Kidney tubule cell (primary cell): ENCODE measurements at regions not wholly inside any gene's neighbourhood (a gene's known extent, or its start where the extent isn't known, plus 50 kb on each side); places are given as distances from the start of the nearest gene placed in this dataset.
"Not testable (repeated sequence)": the region's sequence is repeated elsewhere in the genome, so short reads cannot be mapped to it uniquely, and the experiment has no call there.

Experiments
- DNase-seq: peaks from one replicate; pipeline ENCODE4 v3.0.0-alpha.2; 2018; ENCODE audit warnings: low spot score

- no peak for DNase-seq
Measured at GRCh38 chr3:118772036-118772435, 262.6 kb downstream of the IGSF11 start.

GRCh38 chr3:118772547-118773011 is 262.1 kb downstream of the IGSF11 start:
- DNase-seq = no peak

DNA sequence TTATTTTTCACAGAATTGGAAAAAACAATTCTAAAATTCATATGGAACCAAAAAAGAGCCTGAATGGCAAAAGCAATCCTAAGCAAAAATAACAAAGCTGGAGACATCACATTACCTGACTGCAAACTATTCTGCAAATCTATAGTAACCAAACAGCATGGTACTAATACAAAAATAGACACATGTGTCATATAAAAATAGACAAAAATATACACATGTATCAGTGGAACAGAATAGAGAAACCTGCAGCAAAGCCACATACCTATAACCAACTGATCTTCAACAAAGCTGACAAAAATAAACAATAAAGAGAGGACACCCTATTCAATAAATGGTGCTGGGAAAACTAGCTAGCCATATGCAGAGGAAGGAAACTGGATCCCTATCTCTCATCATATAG is 259.6 kb downstream of the IGSF11 start:
- DNase-seq = no peak

DNA sequence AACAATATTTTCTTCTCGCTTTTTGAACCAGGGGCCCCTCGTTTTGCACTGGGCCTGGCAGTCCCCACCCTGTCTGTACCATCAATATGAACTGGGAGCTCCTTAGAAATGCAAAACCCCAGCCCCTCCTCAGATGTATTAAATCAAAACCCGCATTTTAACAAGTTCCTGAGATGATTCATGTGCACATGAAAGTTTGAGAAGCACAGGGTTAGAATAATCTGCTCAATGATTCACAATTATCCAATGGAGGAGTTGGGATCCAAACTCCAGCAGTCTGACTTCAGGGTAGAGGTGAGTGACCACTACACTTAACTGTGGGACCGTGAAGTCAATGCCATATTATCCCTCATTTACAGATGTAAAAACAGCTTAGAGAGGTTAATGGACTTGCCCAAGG is 256.4 kb downstream of the IGSF11 start:
- peak; percentile 13 for DNase-seq

DNA sequence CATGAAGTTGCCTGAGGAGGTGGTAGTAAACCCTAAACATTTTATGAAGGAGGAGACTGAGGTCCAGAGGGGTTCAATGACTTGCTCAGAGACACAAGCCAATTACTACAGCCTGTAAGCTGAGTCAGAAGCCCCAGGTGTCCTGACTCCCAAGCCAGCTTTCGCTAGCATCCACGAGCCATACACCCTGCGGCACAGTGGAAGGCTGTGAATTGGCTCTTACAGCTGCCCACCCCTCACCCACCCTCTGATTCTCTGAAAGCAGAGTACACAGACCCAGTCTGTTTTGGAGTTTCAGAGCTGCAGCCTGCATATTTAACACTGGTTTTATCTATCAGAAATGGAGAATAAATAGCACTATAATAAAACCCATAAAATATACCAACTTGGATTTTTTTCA is 253.4 kb downstream of the IGSF11 start:
- no peak for DNase-seq

- DNase-seq = peak; percentile 35
Measured at GRCh38 chr3:118781839-118782238, 252.8 kb downstream of the IGSF11 start.

DNA sequence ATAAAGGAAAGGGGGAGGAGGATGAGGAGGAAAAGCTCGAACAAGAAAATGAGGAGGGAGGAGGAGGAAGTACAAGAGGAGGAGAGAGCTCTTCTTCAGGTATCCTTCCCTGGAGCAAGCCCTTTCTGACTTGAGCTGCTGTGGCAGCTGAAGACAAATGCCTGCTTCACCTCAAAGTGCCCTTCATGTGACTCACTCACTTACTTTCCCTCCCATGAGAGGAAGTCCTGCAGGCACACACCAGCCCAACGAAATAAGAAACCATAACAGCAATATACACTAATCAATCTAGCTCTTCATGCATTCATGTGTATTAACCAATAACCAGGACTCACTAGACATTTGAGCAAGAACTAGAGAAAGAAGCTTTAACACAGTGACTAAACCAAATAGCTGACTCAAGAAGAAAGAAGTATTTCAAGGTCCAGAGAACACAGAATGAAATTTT is 251.9 kb downstream of the IGSF11 start:
- DNase-seq = peak; percentile 81

DNA sequence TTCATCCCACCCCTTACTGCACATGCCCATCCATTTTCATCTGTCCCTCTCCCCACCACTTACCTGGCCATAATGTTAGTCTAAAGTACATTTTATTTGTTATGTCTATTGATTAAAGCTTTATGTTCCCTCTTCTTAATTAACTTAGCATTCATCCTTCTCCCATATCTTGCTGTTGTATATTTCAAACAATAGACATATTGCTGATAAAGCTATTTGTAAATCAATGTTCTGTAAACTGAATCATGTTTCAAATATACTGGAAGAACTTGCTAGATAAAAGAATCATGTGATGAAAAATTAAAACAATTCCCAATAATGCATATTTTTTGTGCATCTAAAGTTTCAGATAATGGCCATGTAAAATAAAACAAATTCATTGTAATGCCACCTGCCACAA is 249.2 kb downstream of the IGSF11 start:
- DNase-seq = no peak

GRCh38 chr3:118791246-118791645 is 243.4 kb downstream of the IGSF11 start:
- no peak for DNase-seq

GRCh38 chr3:118792191-118792590 is 242.5 kb downstream of the IGSF11 start:
- DNase-seq = no peak

DNA sequence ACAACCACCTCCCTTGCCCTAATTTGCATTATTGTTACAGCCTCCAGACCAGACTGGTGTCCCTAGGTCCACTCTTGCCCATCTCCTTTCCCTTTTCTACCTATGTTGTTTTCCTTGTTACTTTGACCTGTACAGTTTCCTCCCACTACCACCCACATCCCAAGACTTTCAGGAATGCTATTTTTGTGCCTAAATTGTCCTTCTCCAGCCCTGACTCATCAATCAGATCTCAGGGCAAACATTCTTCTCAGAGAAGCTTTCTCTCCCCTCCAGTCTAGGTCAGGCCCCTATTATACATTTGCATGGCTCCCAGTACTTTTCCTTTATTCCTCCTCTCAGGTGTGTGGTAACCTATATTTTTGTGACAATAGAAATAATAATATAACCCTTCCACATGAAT is 241.5 kb downstream of the IGSF11 start:
- DNase-seq = no peak

- no peak for DNase-seq
Measured at GRCh38 chr3:118799303-118799702, 235.3 kb downstream of the IGSF11 start.

GRCh38 chr3:118801899-118802298 is 232.7 kb downstream of the IGSF11 start:
- DNase-seq = no peak

DNA sequence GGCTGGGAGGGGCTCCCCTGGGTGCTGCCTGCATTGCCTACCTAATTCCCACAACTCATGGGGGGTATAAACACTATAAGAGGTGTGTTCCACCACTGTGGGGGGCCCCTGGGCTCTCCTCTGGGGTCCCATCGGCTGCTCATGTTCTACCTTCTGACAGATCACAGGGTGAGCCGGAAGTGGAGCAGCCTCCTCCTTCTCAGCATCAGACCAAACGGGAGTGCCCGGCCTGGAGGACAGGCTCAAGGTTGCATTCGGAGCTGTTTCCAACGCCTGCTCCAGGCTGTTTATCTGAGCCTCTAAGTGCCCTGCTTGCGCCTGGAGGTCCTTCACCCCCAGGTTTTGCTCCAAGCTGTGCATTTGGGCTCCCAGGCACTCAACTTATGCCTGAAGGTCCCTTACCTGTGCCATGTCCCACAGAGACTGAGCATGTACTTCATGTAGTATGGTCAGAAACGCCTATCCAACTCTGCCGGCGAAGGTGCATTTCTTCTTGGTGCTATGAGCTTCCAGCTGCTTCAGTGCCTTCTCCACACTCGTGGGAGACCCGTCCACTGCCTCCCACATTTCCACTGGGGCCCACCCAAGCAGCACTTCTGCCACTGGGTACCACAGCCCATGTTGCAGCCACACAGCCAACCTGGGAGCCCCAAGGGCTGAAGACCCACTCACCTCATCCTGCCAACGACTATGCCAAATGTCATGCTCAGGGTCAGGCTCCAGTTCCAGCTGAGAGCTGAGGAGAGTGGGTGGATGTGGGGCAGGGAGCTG is 232.1 kb downstream of the IGSF11 start:
- no peak for DNase-seq

DNA sequence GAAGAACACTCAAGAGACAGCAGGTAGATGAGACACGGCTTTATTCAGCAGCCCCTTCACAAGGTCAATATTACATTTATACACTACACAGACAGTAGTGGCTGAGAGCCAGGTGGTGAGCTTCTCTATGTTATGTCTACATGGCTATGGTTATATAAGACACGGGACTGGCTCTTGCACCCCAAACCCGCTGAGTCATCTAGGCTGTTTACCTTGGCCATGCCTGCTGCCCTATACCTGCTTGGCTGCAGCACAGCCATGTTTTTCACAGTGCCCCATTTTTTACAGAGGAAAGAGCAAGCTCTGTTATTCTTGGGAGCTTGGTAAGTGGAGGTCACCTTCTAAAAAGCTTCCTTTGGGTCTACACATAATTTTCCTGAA is 231.6 kb downstream of the IGSF11 start:
- no peak for DNase-seq

DNA sequence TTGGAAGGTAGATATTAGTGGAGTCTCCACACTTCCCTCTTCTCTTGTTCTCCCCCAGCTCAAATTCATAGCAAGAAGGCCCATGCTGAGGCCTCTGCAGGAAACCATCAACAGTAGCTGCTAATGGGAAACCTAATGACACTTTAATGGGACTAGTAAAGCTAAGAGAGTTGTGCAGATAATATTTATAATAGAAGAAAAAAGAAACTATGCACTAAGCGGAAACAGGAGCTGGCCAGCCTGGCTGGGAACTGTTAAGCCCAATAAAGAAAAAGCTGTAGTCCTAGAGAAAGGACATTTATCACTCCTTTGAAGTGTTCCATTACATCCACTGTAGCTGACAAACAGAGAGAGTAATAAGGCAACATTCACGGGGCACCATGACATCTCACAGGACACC is 229.6 kb downstream of the IGSF11 start:
- DNase-seq = no peak

DNA sequence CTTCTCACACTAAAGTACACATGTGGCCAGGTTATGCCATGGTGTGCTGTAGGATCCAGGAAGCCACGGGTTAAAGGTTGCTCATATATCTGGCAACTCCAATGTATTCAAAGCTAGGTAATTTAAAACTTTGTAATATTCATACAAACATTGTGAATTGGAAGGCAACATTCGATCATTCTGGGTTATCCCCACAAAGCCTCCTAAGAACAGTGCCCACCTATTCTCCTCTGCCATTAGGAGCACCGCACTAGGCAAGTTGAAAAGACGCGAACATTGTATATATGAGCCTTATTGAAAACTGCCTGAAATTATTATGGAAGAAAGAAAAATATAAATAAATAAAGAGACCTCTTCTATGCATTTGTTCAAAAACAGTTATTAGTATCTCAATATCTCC is 228.2 kb downstream of the IGSF11 start:
- no peak for DNase-seq

GRCh38 chr3:118807349-118807748 is 227.3 kb downstream of the IGSF11 start:
- DNase-seq = not testable (repeated sequence)

DNA sequence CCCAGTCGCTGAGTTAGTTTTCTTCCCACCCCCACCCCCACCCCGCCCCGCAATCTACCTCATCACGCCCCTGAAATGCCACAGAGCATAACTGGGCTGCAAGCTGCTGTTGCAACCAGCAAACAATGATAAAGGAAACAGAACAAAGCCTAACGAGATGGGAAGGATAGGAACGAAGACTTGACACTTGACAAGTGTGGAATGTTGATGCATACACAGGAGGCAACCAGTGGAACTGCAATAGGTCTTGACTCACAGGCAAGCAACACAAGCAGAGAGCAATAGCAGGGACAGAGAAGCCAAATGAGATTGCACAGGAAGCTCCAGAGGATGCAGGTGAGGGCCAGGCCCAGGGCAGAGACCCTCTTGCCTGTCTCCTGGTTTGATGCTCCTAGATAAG is 225.9 kb downstream of the IGSF11 start:
- peak; percentile 30 for DNase-seq

GRCh38 chr3:118809696-118810498 is 224.7 kb downstream of the IGSF11 start:
- DNase-seq = no peak

- DNase-seq = no peak
Measured at GRCh38 chr3:118810499-118811035, 224.1 kb downstream of the IGSF11 start.

- no peak for DNase-seq
Measured at GRCh38 chr3:118811236-118811732, 223.4 kb downstream of the IGSF11 start.

DNA sequence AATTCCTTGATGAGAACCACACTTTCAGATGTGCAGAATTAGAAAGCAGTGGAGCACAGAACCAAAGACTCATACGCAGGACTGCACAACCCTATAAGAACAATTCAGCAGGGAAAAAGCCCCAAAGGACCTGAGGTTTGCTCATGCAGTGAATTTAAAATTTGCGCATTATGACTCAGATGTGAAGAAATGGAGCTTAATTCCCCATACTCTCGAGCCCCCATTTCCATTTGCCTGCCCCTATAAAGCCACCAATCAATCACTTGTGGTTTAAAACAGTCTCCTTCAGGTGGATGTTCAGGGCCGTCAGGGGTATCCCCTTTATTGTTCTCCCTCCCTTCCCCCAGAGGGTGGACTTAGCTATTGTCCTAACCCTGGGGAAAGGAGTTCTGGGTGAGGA is 221.2 kb downstream of the IGSF11 start:
- no peak for DNase-seq
